WTC11 (cell line): ENCODE measurements at regions not wholly inside any gene's neighbourhood (a gene's known extent, or its start where the extent isn't known, plus 50 kb on each side); places are given as distances from the start of the nearest gene placed in this dataset.

Source experiments
- ATAC-seq: fragments of 200-7000 bp; cut with Tn5 transposase; 2 replicates; pipeline ENCODE4 v1.10.0; 2021; ENCODE audit warnings: mild to moderate bottlenecking, moderate library complexity
- CTCF ChIA-PET: fragments of 300-600 bp; sonication (Branson Sonifier 250); formaldehyde crosslinking; loops from one replicate; lab custom pipeline; 2021; ENCODE audit warnings: antibody characterized with exemption; lab: Charles Lee
- POLR2A ChIA-PET: fragments of 350-600 bp; sonication (Branson Sonifier 250); formaldehyde crosslinking; loops from one replicate; lab custom pipeline; 2021; ENCODE audit warnings: antibody characterized with exemption; lab: Charles Lee
- DNase-seq: peaks from one replicate; pipeline ENCODE4 v3.0.0; 2021; ENCODE audit warnings: low spot score
- H3K27ac Mint-ChIP-seq: 2 replicates; pipeline ENCODE4 v1.8.0; 2021; ENCODE audit warnings: mixed read lengths
- H3K27me3 Mint-ChIP-seq: 2 replicates; pipeline ENCODE4 v1.8.0; 2021; ENCODE audit warnings: low read depth, mild to moderate bottlenecking, moderate library complexity, mixed read lengths
- H3K36me3 Mint-ChIP-seq: 2 replicates; pipeline ENCODE4 v1.8.0; 2021; ENCODE audit warnings: mixed read lengths
- H3K4me1 Mint-ChIP-seq: 2 replicates; pipeline ENCODE4 v1.8.0; 2022; ENCODE audit warnings: mixed read lengths
- H3K4me3 Mint-ChIP-seq: 2 replicates; pipeline ENCODE4 v1.8.0; 2021; ENCODE audit warnings: mild to moderate bottlenecking, moderate library complexity, mixed read lengths
- H3K9me3 Mint-ChIP-seq: 2 replicates; pipeline ENCODE4 v1.8.0; 2021; ENCODE audit warnings: mixed read lengths
- ATF6 ChIP-seq: sonication (generic); formaldehyde crosslinking; IDR thresholded peaks from 2 replicates; pipeline ENCODE4 v1.8.1; 2023; ENCODE audit warnings: mild to moderate bottlenecking, missing genetic modification reagents
- FOXK1 ChIP-seq: sonication (generic); formaldehyde crosslinking; IDR thresholded peaks from 2 replicates; pipeline ENCODE4 v1.8.0; 2022; ENCODE audit warnings: mild to moderate bottlenecking, moderate library complexity, missing genetic modification reagents
- JAZF1 ChIP-seq: fragments of 250-450 bp; sonication (Bioruptor Pico); IDR thresholded peaks from 2 replicates; pipeline ENCODE4 v1.9.0; 2021; ENCODE audit warnings: moderate library complexity, mild to moderate bottlenecking, inconsistent platforms
- KAT7 ChIP-seq: sonication (generic); formaldehyde crosslinking; IDR thresholded peaks from 2 replicates; pipeline ENCODE4 v1.8.1; 2023; ENCODE audit warnings: missing genetic modification reagents, mild to moderate bottlenecking, borderline replicate concordance
- PRRX2 ChIP-seq: fragments of 250-450 bp; sonication (Bioruptor Pico); IDR thresholded peaks from 2 replicates; pipeline ENCODE4 v1.8.0; 2021; ENCODE audit warnings: mild to moderate bottlenecking
- RORB ChIP-seq: fragments of 250-450 bp; sonication (Bioruptor Pico); IDR thresholded peaks from 2 replicates; pipeline ENCODE4 v1.9.0; 2021; ENCODE audit warnings: mild to moderate bottlenecking
- SMAD3 ChIP-seq: sonication (generic); formaldehyde crosslinking; IDR thresholded peaks from 2 replicates; pipeline ENCODE4 v1.8.0; 2022; ENCODE audit warnings: missing genetic modification reagents, mild to moderate bottlenecking, borderline replicate concordance
- SMAD4 ChIP-seq: sonication (generic); formaldehyde crosslinking; IDR thresholded peaks from 2 replicates; pipeline ENCODE4 v1.8.0; 2022; ENCODE audit warnings: mild to moderate bottlenecking, missing genetic modification reagents
- ZNF219 ChIP-seq: sonication (generic); formaldehyde crosslinking; IDR thresholded peaks from 2 replicates; pipeline ENCODE4 v1.8.0; 2023; ENCODE audit warnings: missing genetic modification reagents, mild to moderate bottlenecking, borderline replicate concordance
- ZNF232 ChIP-seq: sonication (generic); formaldehyde crosslinking; IDR thresholded peaks from 2 replicates; pipeline ENCODE4 v1.8.0; 2022; ENCODE audit warnings: mild to moderate bottlenecking, missing genetic modification reagents
- ZNF317 ChIP-seq: sonication (generic); formaldehyde crosslinking; IDR thresholded peaks from 2 replicates; pipeline ENCODE4 v1.8.1; 2023; ENCODE audit warnings: low read depth, mild to moderate bottlenecking, moderate library complexity, missing genetic modification reagents, borderline replicate concordance
- ZNF396 ChIP-seq: fragments of 250-450 bp; sonication (Bioruptor Pico); IDR thresholded peaks from 2 replicates; pipeline ENCODE4 v1.8.0; 2021; ENCODE audit warnings: mild to moderate bottlenecking, moderate library complexity, borderline replicate concordance
- ZNF671 ChIP-seq: fragments of 250-450 bp; sonication (Bioruptor Pico); IDR thresholded peaks from 2 replicates; pipeline ENCODE4 v1.8.0; 2021; ENCODE audit warnings: mild to moderate bottlenecking
- TF ChIP-seq, protein P1 (sequence below): sonication (generic); formaldehyde crosslinking; IDR thresholded peaks from 2 replicates; pipeline ENCODE4 v1.8.1; 2023; ENCODE audit warnings: mild to moderate bottlenecking, missing genetic modification reagents
- TF ChIP-seq, protein P2 (sequence below): sonication (generic); formaldehyde crosslinking; IDR thresholded peaks from 2 replicates; pipeline ENCODE4 v1.8.1; 2023; ENCODE audit warnings: mild to moderate bottlenecking, missing genetic modification reagents, borderline replicate concordance
- TF ChIP-seq, protein P3 (sequence below): sonication (generic); formaldehyde crosslinking; IDR thresholded peaks from 2 replicates; pipeline ENCODE4 v1.8.0; 2023; ENCODE audit warnings: missing genetic modification reagents, mild to moderate bottlenecking, borderline replicate concordance
- TF ChIP-seq, protein P4 (sequence below): sonication (generic); formaldehyde crosslinking; IDR thresholded peaks from 2 replicates; pipeline ENCODE4 v1.8.0; 2022; ENCODE audit warnings: mild to moderate bottlenecking, missing genetic modification reagents

DNA sequence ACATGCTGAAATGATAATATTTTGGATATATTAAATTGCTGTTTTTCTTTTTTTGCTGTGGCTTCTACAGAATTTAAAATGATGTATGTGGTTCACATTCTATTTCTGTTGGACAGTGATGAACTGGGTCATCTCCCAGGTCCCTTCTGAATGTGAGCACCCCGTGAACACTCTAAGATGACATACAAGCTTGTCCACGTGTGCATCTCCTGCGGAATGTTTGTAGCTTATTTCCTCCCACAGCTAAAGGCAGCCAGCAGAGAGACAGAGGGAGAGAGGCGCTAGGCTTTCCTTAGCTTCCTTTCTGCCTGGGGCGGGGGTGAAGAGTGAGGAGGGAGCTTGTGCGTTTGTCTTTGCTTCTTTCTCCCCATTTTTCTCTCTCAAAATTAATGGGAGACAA is 219.1 kb downstream of the EMX2 start:
- Mint-ChIP-seq H3K27me3 (no peaks in the 10 kb centered on the region), H3K36me3 (no peaks in the 10 kb centered on the region), H3K9me3 (no peaks in the 10 kb centered on the region), H3K27ac (no peak overlapping the region), H3K4me1 (peaks cover 4% of the 10 kb centered on the region), H3K4me3 (no peak overlapping the region)
- no peak for ATAC-seq
- ChIA-PET CTCF (interaction anchor here (0.9 to 2.1 kb wide), 2 partner anchors 20 to 497 kb away, joined by 3 to 8 read pairs; no protein-coding TSS in a partner anchor), POLR2A (no interaction called here)
- no peak for DNase-seq
- TF ChIP-seq FOXK1 (CRISPR knock-in tag) (no peak), ZNF219 (no peak), KAT7 (no peak), ZNF317 (CRISPR knock-in tag) (no peak), ZNF232 (CRISPR knock-in tag) (no peak), ZNF671 (CRISPR knock-in tag) (no peak), PRRX2 (no peak), RORB (CRISPR knock-in tag) (no peak), SMAD3 (no peak), SMAD4 (CRISPR knock-in tag) (no peak), JAZF1 (CRISPR knock-in tag) (no peak), ZNF396 (CRISPR knock-in tag) (no peak), ATF6 (CRISPR knock-in tag) (no peak)
- TF ChIP-seq, protein P1, sequence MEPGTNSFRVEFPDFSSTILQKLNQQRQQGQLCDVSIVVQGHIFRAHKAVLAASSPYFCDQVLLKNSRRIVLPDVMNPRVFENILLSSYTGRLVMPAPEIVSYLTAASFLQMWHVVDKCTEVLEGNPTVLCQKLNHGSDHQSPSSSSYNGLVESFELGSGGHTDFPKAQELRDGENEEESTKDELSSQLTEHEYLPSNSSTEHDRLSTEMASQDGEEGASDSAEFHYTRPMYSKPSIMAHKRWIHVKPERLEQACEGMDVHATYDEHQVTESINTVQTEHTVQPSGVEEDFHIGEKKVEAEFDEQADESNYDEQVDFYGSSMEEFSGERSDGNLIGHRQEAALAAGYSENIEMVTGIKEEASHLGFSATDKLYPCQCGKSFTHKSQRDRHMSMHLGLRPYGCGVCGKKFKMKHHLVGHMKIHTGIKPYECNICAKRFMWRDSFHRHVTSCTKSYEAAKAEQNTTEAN (CRISPR knock-in tag) = no peak
- TF ChIP-seq, protein P2, sequence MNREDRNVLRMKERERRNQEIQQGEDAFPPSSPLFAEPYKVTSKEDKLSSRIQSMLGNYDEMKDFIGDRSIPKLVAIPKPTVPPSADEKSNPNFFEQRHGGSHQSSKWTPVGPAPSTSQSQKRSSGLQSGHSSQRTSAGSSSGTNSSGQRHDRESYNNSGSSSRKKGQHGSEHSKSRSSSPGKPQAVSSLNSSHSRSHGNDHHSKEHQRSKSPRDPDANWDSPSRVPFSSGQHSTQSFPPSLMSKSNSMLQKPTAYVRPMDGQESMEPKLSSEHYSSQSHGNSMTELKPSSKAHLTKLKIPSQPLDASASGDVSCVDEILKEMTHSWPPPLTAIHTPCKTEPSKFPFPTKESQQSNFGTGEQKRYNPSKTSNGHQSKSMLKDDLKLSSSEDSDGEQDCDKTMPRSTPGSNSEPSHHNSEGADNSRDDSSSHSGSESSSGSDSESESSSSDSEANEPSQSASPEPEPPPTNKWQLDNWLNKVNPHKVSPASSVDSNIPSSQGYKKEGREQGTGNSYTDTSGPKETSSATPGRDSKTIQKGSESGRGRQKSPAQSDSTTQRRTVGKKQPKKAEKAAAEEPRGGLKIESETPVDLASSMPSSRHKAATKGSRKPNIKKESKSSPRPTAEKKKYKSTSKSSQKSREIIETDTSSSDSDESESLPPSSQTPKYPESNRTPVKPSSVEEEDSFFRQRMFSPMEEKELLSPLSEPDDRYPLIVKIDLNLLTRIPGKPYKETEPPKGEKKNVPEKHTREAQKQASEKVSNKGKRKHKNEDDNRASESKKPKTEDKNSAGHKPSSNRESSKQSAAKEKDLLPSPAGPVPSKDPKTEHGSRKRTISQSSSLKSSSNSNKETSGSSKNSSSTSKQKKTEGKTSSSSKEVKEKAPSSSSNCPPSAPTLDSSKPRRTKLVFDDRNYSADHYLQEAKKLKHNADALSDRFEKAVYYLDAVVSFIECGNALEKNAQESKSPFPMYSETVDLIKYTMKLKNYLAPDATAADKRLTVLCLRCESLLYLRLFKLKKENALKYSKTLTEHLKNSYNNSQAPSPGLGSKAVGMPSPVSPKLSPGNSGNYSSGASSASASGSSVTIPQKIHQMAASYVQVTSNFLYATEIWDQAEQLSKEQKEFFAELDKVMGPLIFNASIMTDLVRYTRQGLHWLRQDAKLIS (CRISPR knock-in tag) = no peak
- TF ChIP-seq, protein P3, sequence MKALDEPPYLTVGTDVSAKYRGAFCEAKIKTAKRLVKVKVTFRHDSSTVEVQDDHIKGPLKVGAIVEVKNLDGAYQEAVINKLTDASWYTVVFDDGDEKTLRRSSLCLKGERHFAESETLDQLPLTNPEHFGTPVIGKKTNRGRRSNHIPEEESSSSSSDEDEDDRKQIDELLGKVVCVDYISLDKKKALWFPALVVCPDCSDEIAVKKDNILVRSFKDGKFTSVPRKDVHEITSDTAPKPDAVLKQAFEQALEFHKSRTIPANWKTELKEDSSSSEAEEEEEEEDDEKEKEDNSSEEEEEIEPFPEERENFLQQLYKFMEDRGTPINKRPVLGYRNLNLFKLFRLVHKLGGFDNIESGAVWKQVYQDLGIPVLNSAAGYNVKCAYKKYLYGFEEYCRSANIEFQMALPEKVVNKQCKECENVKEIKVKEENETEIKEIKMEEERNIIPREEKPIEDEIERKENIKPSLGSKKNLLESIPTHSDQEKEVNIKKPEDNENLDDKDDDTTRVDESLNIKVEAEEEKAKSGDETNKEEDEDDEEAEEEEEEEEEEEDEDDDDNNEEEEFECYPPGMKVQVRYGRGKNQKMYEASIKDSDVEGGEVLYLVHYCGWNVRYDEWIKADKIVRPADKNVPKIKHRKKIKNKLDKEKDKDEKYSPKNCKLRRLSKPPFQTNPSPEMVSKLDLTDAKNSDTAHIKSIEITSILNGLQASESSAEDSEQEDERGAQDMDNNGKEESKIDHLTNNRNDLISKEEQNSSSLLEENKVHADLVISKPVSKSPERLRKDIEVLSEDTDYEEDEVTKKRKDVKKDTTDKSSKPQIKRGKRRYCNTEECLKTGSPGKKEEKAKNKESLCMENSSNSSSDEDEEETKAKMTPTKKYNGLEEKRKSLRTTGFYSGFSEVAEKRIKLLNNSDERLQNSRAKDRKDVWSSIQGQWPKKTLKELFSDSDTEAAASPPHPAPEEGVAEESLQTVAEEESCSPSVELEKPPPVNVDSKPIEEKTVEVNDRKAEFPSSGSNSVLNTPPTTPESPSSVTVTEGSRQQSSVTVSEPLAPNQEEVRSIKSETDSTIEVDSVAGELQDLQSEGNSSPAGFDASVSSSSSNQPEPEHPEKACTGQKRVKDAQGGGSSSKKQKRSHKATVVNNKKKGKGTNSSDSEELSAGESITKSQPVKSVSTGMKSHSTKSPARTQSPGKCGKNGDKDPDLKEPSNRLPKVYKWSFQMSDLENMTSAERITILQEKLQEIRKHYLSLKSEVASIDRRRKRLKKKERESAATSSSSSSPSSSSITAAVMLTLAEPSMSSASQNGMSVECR (CRISPR knock-in tag) = no peak
- TF ChIP-seq, protein P4, sequence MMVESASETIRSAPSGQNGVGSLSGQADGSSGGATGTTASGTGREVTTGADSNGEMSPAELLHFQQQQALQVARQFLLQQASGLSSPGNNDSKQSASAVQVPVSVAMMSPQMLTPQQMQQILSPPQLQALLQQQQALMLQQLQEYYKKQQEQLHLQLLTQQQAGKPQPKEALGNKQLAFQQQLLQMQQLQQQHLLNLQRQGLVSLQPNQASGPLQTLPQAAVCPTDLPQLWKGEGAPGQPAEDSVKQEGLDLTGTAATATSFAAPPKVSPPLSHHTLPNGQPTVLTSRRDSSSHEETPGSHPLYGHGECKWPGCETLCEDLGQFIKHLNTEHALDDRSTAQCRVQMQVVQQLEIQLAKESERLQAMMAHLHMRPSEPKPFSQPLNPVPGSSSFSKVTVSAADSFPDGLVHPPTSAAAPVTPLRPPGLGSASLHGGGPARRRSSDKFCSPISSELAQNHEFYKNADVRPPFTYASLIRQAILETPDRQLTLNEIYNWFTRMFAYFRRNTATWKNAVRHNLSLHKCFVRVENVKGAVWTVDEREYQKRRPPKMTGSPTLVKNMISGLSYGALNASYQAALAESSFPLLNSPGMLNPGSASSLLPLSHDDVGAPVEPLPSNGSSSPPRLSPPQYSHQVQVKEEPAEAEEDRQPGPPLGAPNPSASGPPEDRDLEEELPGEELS = no peak
